ENCODE measurements at regions not wholly inside any gene's neighbourhood (a gene's known extent, or its start where the extent isn't known, plus 50 kb on each side); places are given as distances from the start of the nearest gene placed in this dataset.

DNA sequence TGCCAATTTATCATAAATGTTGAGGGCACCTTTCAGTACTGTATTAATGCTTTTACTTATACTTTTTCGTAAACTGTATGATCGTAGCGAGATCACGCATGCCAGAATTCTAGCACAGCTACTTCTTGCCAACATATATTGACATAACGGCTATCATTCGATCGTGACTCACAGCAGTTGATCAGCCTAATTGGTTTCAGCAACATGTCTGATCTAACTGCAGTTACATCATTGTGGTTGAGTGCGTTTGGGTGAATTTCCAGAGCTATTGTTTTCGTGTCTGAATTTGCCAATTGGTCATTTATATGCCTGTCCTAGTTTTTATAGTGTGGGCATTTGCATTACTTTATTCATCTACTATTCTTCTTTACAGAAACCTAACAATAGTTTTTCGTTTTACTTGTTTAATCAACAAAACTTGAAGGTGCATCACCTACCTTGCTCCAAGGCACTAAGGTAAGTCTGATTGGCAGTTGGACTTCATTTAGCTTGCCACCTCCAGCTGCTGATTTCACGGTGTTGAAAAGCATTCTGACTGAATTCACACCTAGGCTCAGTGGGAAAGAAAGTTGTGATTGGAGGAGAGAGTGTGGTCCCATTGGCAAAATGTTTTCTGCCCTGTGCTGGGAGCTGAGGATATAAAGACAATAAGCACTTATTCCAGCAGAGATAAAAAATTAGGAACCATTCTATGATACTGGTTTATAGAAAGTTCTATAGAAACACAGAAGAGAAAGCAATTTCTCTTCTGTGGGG is 120.9 kb upstream of the RGMA start:
- TF ChIP-seq, protein P1, sequence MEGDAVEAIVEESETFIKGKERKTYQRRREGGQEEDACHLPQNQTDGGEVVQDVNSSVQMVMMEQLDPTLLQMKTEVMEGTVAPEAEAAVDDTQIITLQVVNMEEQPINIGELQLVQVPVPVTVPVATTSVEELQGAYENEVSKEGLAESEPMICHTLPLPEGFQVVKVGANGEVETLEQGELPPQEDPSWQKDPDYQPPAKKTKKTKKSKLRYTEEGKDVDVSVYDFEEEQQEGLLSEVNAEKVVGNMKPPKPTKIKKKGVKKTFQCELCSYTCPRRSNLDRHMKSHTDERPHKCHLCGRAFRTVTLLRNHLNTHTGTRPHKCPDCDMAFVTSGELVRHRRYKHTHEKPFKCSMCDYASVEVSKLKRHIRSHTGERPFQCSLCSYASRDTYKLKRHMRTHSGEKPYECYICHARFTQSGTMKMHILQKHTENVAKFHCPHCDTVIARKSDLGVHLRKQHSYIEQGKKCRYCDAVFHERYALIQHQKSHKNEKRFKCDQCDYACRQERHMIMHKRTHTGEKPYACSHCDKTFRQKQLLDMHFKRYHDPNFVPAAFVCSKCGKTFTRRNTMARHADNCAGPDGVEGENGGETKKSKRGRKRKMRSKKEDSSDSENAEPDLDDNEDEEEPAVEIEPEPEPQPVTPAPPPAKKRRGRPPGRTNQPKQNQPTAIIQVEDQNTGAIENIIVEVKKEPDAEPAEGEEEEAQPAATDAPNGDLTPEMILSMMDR (IDR thresholded peaks at IDR 0.05; ENCODE audit: borderline replicate concordance, extremely low read depth, insufficient read depth) = no peak
- DNase-seq (no peak), FAIRE-seq (no peak)
- Histone ChIP-seq H3K27ac (ENCODE audit: low read depth in 2 of 2, low read length in 2 of 2) (no peak overlapping the region), H3K9me3 (ENCODE audit: control insufficient read depth in 2 of 3, insufficient read depth in 1 of 3, low read length in 3 of 3) (no peaks in the 10 kb centered on the region), H3K9ac (ENCODE audit: low read length in 3 of 3) (no peak overlapping the region), H3K4me3 (ENCODE audit: low read length in 3 of 3) (no peak overlapping the region), H3K27me3 (ENCODE audit: control insufficient read depth, insufficient read depth, low read length) (no peaks in the 10 kb centered on the region), H3K4me1 (ENCODE audit: control insufficient read depth in 2 of 3, insufficient read depth in 2 of 3, low read depth in 1 of 3, low read length in 3 of 3) (no peaks in the 10 kb centered on the region), H3K36me3 (ENCODE audit: control insufficient read depth in 2 of 3, insufficient read depth in 3 of 3, low read length in 3 of 3) (no peaks in the 10 kb centered on the region)
- intact Hi-C loops (cut with DNase I) = no loop called here

- no peaks in the 10 kb centered on the region for H3K27me3 ChIP-seq (ENCODE audit: control insufficient read depth, insufficient read depth, low read length)
- no peak for DNase-seq
- intact Hi-C loops (cut with DNase I) = no loop called here
- no peak overlapping the region for H3K9ac ChIP-seq (ENCODE audit: low read length in 3 of 3)
- H3K36me3 ChIP-seq (ENCODE audit: control insufficient read depth in 2 of 3, insufficient read depth in 3 of 3, low read length in 3 of 3) = no peaks in the 10 kb centered on the region
- no peak for FAIRE-seq
- no peak overlapping the region for H3K27ac ChIP-seq (ENCODE audit: low read depth in 2 of 2, low read length in 2 of 2)
- no peak overlapping the region for H3K4me3 ChIP-seq (ENCODE audit: low read length in 3 of 3)
- H3K9me3 ChIP-seq (ENCODE audit: control insufficient read depth in 2 of 3, insufficient read depth in 1 of 3, low read length in 3 of 3) = no peaks in the 10 kb centered on the region
- H3K4me1 ChIP-seq (ENCODE audit: control insufficient read depth in 2 of 3, insufficient read depth in 2 of 3, low read depth in 1 of 3, low read length in 3 of 3) = no peaks in the 10 kb centered on the region
- TF ChIP-seq, protein P1 (IDR thresholded peaks at IDR 0.05; ENCODE audit: borderline replicate concordance, extremely low read depth, insufficient read depth) = no peak
These were observed 117.9 kb upstream of the RGMA start for GRCh38 chr15:93206893-93207292.

GRCh38 chr15:93205413-93205812 is 116.4 kb upstream of the RGMA start:
- H3K9me3 ChIP-seq (ENCODE audit: control insufficient read depth in 2 of 3, insufficient read depth in 1 of 3, low read length in 3 of 3) = no peaks in the 10 kb centered on the region
- no peak overlapping the region for H3K4me3 ChIP-seq (ENCODE audit: low read length in 3 of 3)
- DNase-seq (no peak), FAIRE-seq (no peak)
- H3K27ac ChIP-seq (ENCODE audit: low read depth in 2 of 2, low read length in 2 of 2) = no peak overlapping the region
- TF ChIP-seq, protein P1 (IDR thresholded peaks at IDR 0.05; ENCODE audit: borderline replicate concordance, extremely low read depth, insufficient read depth) = no peak
- H3K4me1 ChIP-seq (ENCODE audit: control insufficient read depth in 2 of 3, insufficient read depth in 2 of 3, low read depth in 1 of 3, low read length in 3 of 3) = no peaks in the 10 kb centered on the region
- intact Hi-C loops (cut with DNase I) = no loop called here
- no peak overlapping the region for H3K9ac ChIP-seq (ENCODE audit: low read length in 3 of 3)
- H3K27me3 ChIP-seq (ENCODE audit: control insufficient read depth, insufficient read depth, low read length) = no peaks in the 10 kb centered on the region
- no peaks in the 10 kb centered on the region for H3K36me3 ChIP-seq (ENCODE audit: control insufficient read depth in 2 of 3, insufficient read depth in 3 of 3, low read length in 3 of 3)

GRCh38 chr15:93203036-93203435 is 114.0 kb upstream of the RGMA start:
- Histone ChIP-seq H3K36me3 (ENCODE audit: control insufficient read depth in 2 of 3, insufficient read depth in 3 of 3, low read length in 3 of 3) (no peaks in the 10 kb centered on the region), H3K4me1 (ENCODE audit: control insufficient read depth in 2 of 3, insufficient read depth in 2 of 3, low read depth in 1 of 3, low read length in 3 of 3) (no peaks in the 10 kb centered on the region), H3K27ac (ENCODE audit: low read depth in 2 of 2, low read length in 2 of 2) (no peak overlapping the region), H3K27me3 (ENCODE audit: control insufficient read depth, insufficient read depth, low read length) (no peaks in the 10 kb centered on the region), H3K9me3 (ENCODE audit: control insufficient read depth in 2 of 3, insufficient read depth in 1 of 3, low read length in 3 of 3) (no peaks in the 10 kb centered on the region), H3K4me3 (ENCODE audit: low read length in 3 of 3) (no peak overlapping the region), H3K9ac (ENCODE audit: low read length in 3 of 3) (no peak overlapping the region)
- TF ChIP-seq, protein P1 (IDR thresholded peaks at IDR 0.05; ENCODE audit: borderline replicate concordance, extremely low read depth, insufficient read depth) = no peak
- intact Hi-C loops (cut with DNase I) = no loop called here
- FAIRE-seq = no peak
- DNase-seq = no peak

All from kidney (tissue), 13 donors.